H9 (cell line): ENCODE measurements at regions not wholly inside any gene's neighbourhood (a gene's known extent, or its start where the extent isn't known, plus 50 kb on each side); places are given as distances from the start of the nearest gene placed in this dataset.

Source experiments
- DNase-seq: peaks from one replicate; pipeline ENCODE4 v3.0.0-alpha.2; 2017
- H2AFZ ChIP-seq: one replicate; pipeline ENCODE4 v1.6.1; 2013; ENCODE audit warnings: mild to moderate bottlenecking, low read length, control low read depth, moderate library complexity
- H2AK5ac ChIP-seq: 2 replicates; pipeline ENCODE4 v1.6.1; 2013; ENCODE audit warnings: low read length, control low read depth, mixed read lengths; ENCODE audit not compliant: insufficient read length
- H2BK120ac ChIP-seq: one replicate; pipeline ENCODE4 v1.6.1; 2013; ENCODE audit warnings: low read depth, mild to moderate bottlenecking, low read length, control low read depth, inconsistent platforms; ENCODE audit not compliant: poor library complexity, severe bottlenecking
- H2BK12ac ChIP-seq: 2 replicates; pipeline ENCODE4 v1.6.1; 2013; ENCODE audit warnings: low read length, control low read depth, mixed read lengths, low read depth; ENCODE audit not compliant: insufficient read length
- H2BK15ac ChIP-seq: 2 replicates; pipeline ENCODE4 v1.6.1; 2013; ENCODE audit warnings: low read depth, low read length, control low read depth
- H2BK20ac ChIP-seq: one replicate; pipeline ENCODE4 v1.6.1; 2013; ENCODE audit warnings: low read depth, mild to moderate bottlenecking, low read length, control low read depth, inconsistent platforms; ENCODE audit not compliant: poor library complexity, severe bottlenecking
- H2BK5ac ChIP-seq: 2 replicates; pipeline ENCODE4 v1.6.1; 2013; ENCODE audit warnings: low read length, control low read depth, mixed read lengths; ENCODE audit not compliant: insufficient read length
- H3K14ac ChIP-seq: 2 replicates; pipeline ENCODE4 v1.6.1; 2013; ENCODE audit warnings: low read length, control low read depth; ENCODE audit not compliant: insufficient read depth
- H3K18ac ChIP-seq: 2 replicates; pipeline ENCODE4 v1.6.1; 2013; ENCODE audit warnings: low read depth, mild to moderate bottlenecking, mixed read lengths, low read length, control low read depth; ENCODE audit not compliant: insufficient read length
- H3K23ac ChIP-seq: 2 replicates; pipeline ENCODE4 v1.6.1; 2013; ENCODE audit warnings: low read length, control low read depth, mixed read lengths, low read depth; ENCODE audit not compliant: insufficient read length
- H3K23me2 ChIP-seq: 2 replicates; pipeline ENCODE4 v1.6.1; 2013; ENCODE audit warnings: low read depth, mild to moderate bottlenecking, mixed read lengths, low read length, control low read depth; ENCODE audit not compliant: insufficient read length, poor library complexity, severe bottlenecking
- H3K27ac ChIP-seq: 2 replicates; pipeline ENCODE4 v1.5.1; 2013; ENCODE audit warnings: low read length, control low read depth, mixed read lengths, low read depth; ENCODE audit not compliant: insufficient read length
- H3K27me3 ChIP-seq: 2 replicates; pipeline ENCODE4 v1.6.1; 2013; ENCODE audit warnings: low read length, control low read depth, inconsistent platforms; ENCODE audit not compliant: insufficient read depth
- H3K4ac ChIP-seq: 2 replicates; pipeline ENCODE4 v1.6.1; 2013; ENCODE audit warnings: low read depth, mild to moderate bottlenecking, control low read depth, inconsistent platforms, low read length, moderate library complexity
- H3K4me1 ChIP-seq: 2 replicates; pipeline ENCODE4 v1.6.1; 2013; ENCODE audit warnings: low read length, control low read depth, inconsistent platforms; ENCODE audit not compliant: insufficient read depth
- H3K4me2 ChIP-seq: 2 replicates; pipeline ENCODE4 v1.6.1; 2013; ENCODE audit warnings: low read length, control low read depth, mixed read lengths; ENCODE audit not compliant: insufficient read length, insufficient read depth
- H3K56ac ChIP-seq: 2 replicates; pipeline ENCODE4 v1.6.1; 2013; ENCODE audit warnings: low read depth, mild to moderate bottlenecking, mixed read lengths, low read length, control low read depth; ENCODE audit not compliant: insufficient read length
- H3K79me1 ChIP-seq: 2 replicates; pipeline ENCODE4 v1.6.1; 2013; ENCODE audit warnings: low read depth, mild to moderate bottlenecking, moderate library complexity, low read length, control low read depth, inconsistent platforms; ENCODE audit not compliant: insufficient read depth, poor library complexity, severe bottlenecking
- H3K79me2 ChIP-seq: 2 replicates; pipeline ENCODE4 v1.6.1; 2013; ENCODE audit warnings: low read length, control low read depth, inconsistent platforms; ENCODE audit not compliant: insufficient read depth
- H3K9ac ChIP-seq: 2 replicates; pipeline ENCODE4 v1.6.1; 2013; ENCODE audit warnings: low read length, control low read depth, mixed read lengths; ENCODE audit not compliant: insufficient read length; ENCODE audit errors: extremely low read depth
- H3K9me3 ChIP-seq: one replicate; pipeline ENCODE4 v1.6.1; 2013; ENCODE audit warnings: low read depth, low read length, inconsistent platforms; ENCODE audit not compliant: control insufficient read depth
- H3T11ph ChIP-seq: one replicate; pipeline ENCODE4 v1.6.1; 2013; ENCODE audit warnings: mild to moderate bottlenecking, low read length, control low read depth, inconsistent platforms
- H4K20me1 ChIP-seq: one replicate; pipeline ENCODE4 v1.6.1; 2013; ENCODE audit not compliant: control insufficient read depth, insufficient read length, insufficient read depth
- H4K5ac ChIP-seq: 2 replicates; pipeline ENCODE4 v1.6.1; 2013; ENCODE audit warnings: low read depth, mild to moderate bottlenecking, mixed read lengths, low read length, control low read depth; ENCODE audit not compliant: insufficient read length
- H4K8ac ChIP-seq: replicated peaks from 2 replicates; pipeline ENCODE4 v1.6.1; 2013; ENCODE audit warnings: low read length, control low read depth, mixed read lengths, low read depth; ENCODE audit not compliant: insufficient read length
- H4K91ac ChIP-seq: 2 replicates; pipeline ENCODE4 v1.6.1; 2013; ENCODE audit warnings: low read depth, mild to moderate bottlenecking, moderate library complexity, mixed read lengths, low read length, control low read depth; ENCODE audit not compliant: insufficient read length
- H3K27ac Mint-ChIP-seq, 3 experiments: 2 replicates in 2 of 3; 3 replicates in 1 of 3; pipeline ENCODE4 v1.8.0; 2020 to 2021; ENCODE audit warnings: mixed read lengths in 3 of 3, mild to moderate bottlenecking in 1 of 3, moderate library complexity in 1 of 3
- H3K27me3 Mint-ChIP-seq: 2 replicates; pipeline ENCODE4 v1.8.0; 2021; ENCODE audit warnings: low read depth, mild to moderate bottlenecking, moderate library complexity, mixed read lengths
- H3K36me3 Mint-ChIP-seq, 3 experiments: 2 replicates in 2 of 3; 3 replicates in 1 of 3; pipeline ENCODE4 v1.8.0; 2020 to 2021; ENCODE audit warnings: low read depth in 3 of 3, mixed read lengths in 3 of 3; ENCODE audit not compliant: insufficient read depth in 1 of 3
- H3K4me1 Mint-ChIP-seq, 2 experiments: 2 replicates each; pipeline ENCODE4 v1.8.0; 2020; ENCODE audit warnings: mixed read lengths in 2 of 2
- H3K4me3 Mint-ChIP-seq, 2 experiments: 2 replicates in 1 of 2; 3 replicates in 1 of 2; pipeline ENCODE4 v1.8.0; 2020 to 2021; ENCODE audit warnings: mild to moderate bottlenecking in 2 of 2, mixed read lengths in 2 of 2, moderate library complexity in 1 of 2
- H3K9me3 Mint-ChIP-seq, 2 experiments: 2 replicates in 1 of 2; 3 replicates in 1 of 2; pipeline ENCODE4 v1.8.0; 2020; ENCODE audit warnings: mild to moderate bottlenecking in 2 of 2, mixed read lengths in 2 of 2, moderate library complexity in 1 of 2
- CTCF ChIP-seq: fragments of 200-600 bp; sonication (generic); conservative IDR thresholded peaks from 3 replicates; pipeline ENCODE4 v1.8.0; 2021; ENCODE audit warnings: antibody characterized with exemption, mild to moderate bottlenecking
- WGBS: extraction: QIAGEN DNeasy Blood & Tissue Kit; methylation state at CpG from one replicate; pipeline ENCODE4 v1.1.7; 2013; ENCODE audit warnings: missing lambda C conversion rate, low lambda C conversion rate, mixed read lengths; ENCODE audit not compliant: insufficient read length; ENCODE audit errors: extremely low coverage; 5-methylcytosine and 5-hydroxymethylcytosine counted together

- H3K27me3 ChIP-seq, result no peaks in the 10 kb centered on the region
- no peaks in the 10 kb centered on the region for H4K20me1 ChIP-seq
- H3K9me3 Mint-ChIP-seq, result no peaks in the 10 kb centered on the region; a peak in 1 of 5 replicates
- H3K27me3 Mint-ChIP-seq, result no peaks in the 10 kb centered on the region
- no peak overlapping the region for H2BK12ac ChIP-seq
- WGBS, result no CpG with 5 or more reads among the region's 9 CpGs
- no peak for DNase-seq
- H2BK15ac ChIP-seq, result no peak overlapping the region
- no peak overlapping the region for H2AFZ ChIP-seq
- H2BK20ac ChIP-seq, result no peak overlapping the region
- H4K91ac ChIP-seq, result no peak overlapping the region
- H3K56ac ChIP-seq, result no peak overlapping the region
- H3K23me2 ChIP-seq, result no peaks in the 10 kb centered on the region
- H4K8ac ChIP-seq, result no peak overlapping the region
- peaks cover 62 to 64% of the 10 kb centered on the region in 2 experiments for H3K4me1 Mint-ChIP-seq
- H2AK5ac ChIP-seq, result no peak overlapping the region
- H3K4me1 ChIP-seq, result peaks cover 20% of the 10 kb centered on the region
- no peak overlapping the region for H3K14ac ChIP-seq
- no peaks in the 10 kb centered on the region for H3K79me2 ChIP-seq
- H3K27ac ChIP-seq, result no peak overlapping the region
- H2BK120ac ChIP-seq, result no peak overlapping the region
- H3K4ac ChIP-seq, result no peak overlapping the region
- no peak overlapping the region for H3K18ac ChIP-seq
- no peaks in the 10 kb centered on the region for H3K9me3 ChIP-seq
- H3K4me3 Mint-ChIP-seq, result no peak overlapping the region
- H2BK5ac ChIP-seq, result no peak overlapping the region
- H3K27ac Mint-ChIP-seq, result peak overlapping the region; percentile 32 to 71 (median 43); a peak in 3 of 7 replicates
- H3K23ac ChIP-seq, result no peak overlapping the region
- no peaks in the 10 kb centered on the region for H3K36me3 Mint-ChIP-seq
- H3K9ac ChIP-seq, result no peak overlapping the region
- no peak for TF ChIP-seq CTCF
- no peaks in the 10 kb centered on the region for H3K79me1 ChIP-seq
- no peak overlapping the region for H3K4me2 ChIP-seq
- H3T11ph ChIP-seq, result no peak overlapping the region
- no peak overlapping the region for H4K5ac ChIP-seq
These were observed 228.0 kb upstream of the KIF2A start for GRCh38 chr5:62077823-62078550.
